T-cell (primary cell): ENCODE measurements at regions not wholly inside any gene's neighbourhood (a gene's known extent, or its start where the extent isn't known, plus 50 kb on each side); places are given as distances from the start of the nearest gene placed in this dataset.

Experiments
- ATAC-seq, 4 experiments: fragments of 200-7000 bp in 3 of 4; fragments of 150-1000 bp in 1 of 4; cut with Tn5 transposase; replicated peaks in 1 of 4; 1 replicate in 3 of 4; 2 replicates in 1 of 4; pipeline ENCODE4 v1.10.0; 2021; ENCODE audit warnings: moderate library complexity in 3 of 4, mild to moderate bottlenecking in 2 of 4, moderate number of reproducible peaks in 1 of 4
- CTCF ChIA-PET, 2 donors: fragments of 300-600 bp; sonication (Branson Sonifier 250); formaldehyde crosslinking; loops; one replicate each; lab custom pipeline; 2022; ENCODE audit warnings: antibody characterized with exemption in 2 of 2; lab: Charles Lee
- POLR2A ChIA-PET, 2 donors: fragments of 300-600 bp; sonication (Branson Sonifier 250); formaldehyde crosslinking; loops; one replicate each; lab custom pipeline; 2022; ENCODE audit warnings: antibody characterized with exemption in 2 of 2; lab: Charles Lee
- DNase-seq, 35 experiments: peaks; one replicate each; pipeline versions ENCODE4 v3.0.0 to v3.0.0-alpha.2; 2013 to 2023
- H3K27ac ChIP-seq: one replicate; pipeline ENCODE4 v1.5.1; 2013; ENCODE audit warnings: low read length
- H3K27me3 ChIP-seq, 2 experiments: replicated peaks in 1 of 2; 1 replicate in 1 of 2; 2 replicates in 1 of 2; pipeline versions ENCODE4 v1.6.1 to v1.7.0; 2013; ENCODE audit warnings: low read length in 1 of 2, mixed read lengths in 1 of 2; ENCODE audit not compliant: control insufficient read depth in 2 of 2, insufficient read depth in 2 of 2; ENCODE audit errors: extremely low read depth in 1 of 2
- H3K36me3 ChIP-seq, 2 donors: 1 replicate in 1 of 2; 2 replicates in 1 of 2; pipeline versions ENCODE4 v1.6.1 to v1.7.0; 2013; ENCODE audit warnings: low read length in 1 of 2; ENCODE audit not compliant: control insufficient read depth in 2 of 2, insufficient read depth in 1 of 2; ENCODE audit errors: extremely low read depth in 1 of 2
- H3K4me1 ChIP-seq, 2 experiments: 1 replicate in 1 of 2; 2 replicates in 1 of 2; pipeline versions ENCODE4 v1.6.1 to v1.7.0; 2013; ENCODE audit warnings: low read length in 2 of 2, mixed read lengths in 1 of 2; ENCODE audit not compliant: insufficient read depth in 2 of 2, control insufficient read depth in 1 of 2; ENCODE audit errors: extremely low read depth in 1 of 2
- H3K4me3 ChIP-seq, 2 donors: 1 replicate in 1 of 2; 2 replicates in 1 of 2; pipeline versions ENCODE4 v1.5.1 to v1.7.0; 2013; ENCODE audit warnings: mild to moderate bottlenecking in 2 of 2, low read length in 1 of 2, moderate library complexity in 1 of 2; ENCODE audit not compliant: control insufficient read depth in 1 of 2; ENCODE audit errors: extremely low read depth in 1 of 2
- H3K9me3 ChIP-seq: 2 replicates; pipeline ENCODE4 v1.7.0; 2013
- H3K27ac Mint-ChIP-seq, 2 donors: one replicate each; pipeline ENCODE4 v1.8.0; 2020 to 2021; ENCODE audit warnings: mild to moderate bottlenecking in 2 of 2, mixed read lengths in 2 of 2
- H3K27me3 Mint-ChIP-seq, 2 donors: one replicate each; pipeline ENCODE4 v1.8.0; 2021 to 2022; ENCODE audit warnings: mixed read lengths in 2 of 2
- H3K36me3 Mint-ChIP-seq: one replicate; pipeline ENCODE4 v1.8.0; 2021; ENCODE audit warnings: mixed read lengths
- H3K4me1 Mint-ChIP-seq, 3 donors: one replicate each; pipeline ENCODE4 v1.8.0; 2020 to 2022; ENCODE audit warnings: mixed read lengths in 3 of 3, mild to moderate bottlenecking in 1 of 3
- H3K4me3 Mint-ChIP-seq, 3 donors: one replicate each; pipeline ENCODE4 v1.8.0; 2020 to 2022; ENCODE audit warnings: mild to moderate bottlenecking in 3 of 3, mixed read lengths in 3 of 3, moderate library complexity in 3 of 3
- H3K9me3 Mint-ChIP-seq, 3 donors: one replicate each; pipeline ENCODE4 v1.8.0; 2020 to 2022; ENCODE audit warnings: mixed read lengths in 3 of 3
- WGBS: methylation state at CpG from one replicate; pipeline ENCODE4 v1.1.5; 2013; ENCODE audit warnings: missing lambda C conversion rate; ENCODE audit not compliant: insufficient coverage; 5-methylcytosine and 5-hydroxymethylcytosine counted together

DNA sequence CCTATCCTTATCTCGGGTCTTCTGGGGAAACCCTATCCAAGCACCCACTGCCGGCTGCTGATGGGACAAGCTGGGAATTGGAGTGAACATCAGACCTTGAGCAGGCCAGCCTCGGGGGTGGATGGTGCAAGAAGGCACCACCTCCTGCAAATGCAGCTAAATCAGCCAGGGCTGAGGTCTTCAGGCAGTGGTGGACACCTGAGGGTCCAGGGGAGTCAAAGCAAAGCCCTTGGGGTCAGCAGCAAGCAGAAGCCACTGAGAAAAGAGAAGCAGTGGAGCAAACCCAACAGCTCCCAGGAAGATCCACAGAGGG lies 55.4 kb upstream of the ENPP7 start:
- ChIA-PET CTCF (interaction anchor here in 1 of 2 donors (0.5 kb wide), 1 partner anchor 374 kb away, joined by 5 read pairs; no protein-coding TSS in a partner anchor), POLR2A (no interaction called here)
- Mint-ChIP-seq H3K4me3 (no peak overlapping the region), H3K4me1 (no peaks in the 10 kb centered on the region), H3K36me3 (peaks cover 3% of the 10 kb centered on the region), H3K27me3 (peaks cover 45 to 57% of the 10 kb centered on the region in 2 donors), H3K9me3 (peaks cover 7 to 17% (median 14%) of the 10 kb centered on the region in 3 donors), H3K27ac (no peak overlapping the region)
- DNase-seq, result no peak
- H3K4me3 ChIP-seq, result no peak overlapping the region
- no peak for ATAC-seq
- H3K36me3 ChIP-seq, result no peaks in the 10 kb centered on the region
- H3K9me3 ChIP-seq, result no peaks in the 10 kb centered on the region
- no peak overlapping the region for H3K27ac ChIP-seq
- no peaks in the 10 kb centered on the region for H3K4me1 ChIP-seq
- H3K27me3 ChIP-seq, result peaks cover 0 to 54% of the 10 kb centered on the region in 2 experiments
- 78% methylated on average over 2 of the region's 3 CpGs for WGBS

DNA sequence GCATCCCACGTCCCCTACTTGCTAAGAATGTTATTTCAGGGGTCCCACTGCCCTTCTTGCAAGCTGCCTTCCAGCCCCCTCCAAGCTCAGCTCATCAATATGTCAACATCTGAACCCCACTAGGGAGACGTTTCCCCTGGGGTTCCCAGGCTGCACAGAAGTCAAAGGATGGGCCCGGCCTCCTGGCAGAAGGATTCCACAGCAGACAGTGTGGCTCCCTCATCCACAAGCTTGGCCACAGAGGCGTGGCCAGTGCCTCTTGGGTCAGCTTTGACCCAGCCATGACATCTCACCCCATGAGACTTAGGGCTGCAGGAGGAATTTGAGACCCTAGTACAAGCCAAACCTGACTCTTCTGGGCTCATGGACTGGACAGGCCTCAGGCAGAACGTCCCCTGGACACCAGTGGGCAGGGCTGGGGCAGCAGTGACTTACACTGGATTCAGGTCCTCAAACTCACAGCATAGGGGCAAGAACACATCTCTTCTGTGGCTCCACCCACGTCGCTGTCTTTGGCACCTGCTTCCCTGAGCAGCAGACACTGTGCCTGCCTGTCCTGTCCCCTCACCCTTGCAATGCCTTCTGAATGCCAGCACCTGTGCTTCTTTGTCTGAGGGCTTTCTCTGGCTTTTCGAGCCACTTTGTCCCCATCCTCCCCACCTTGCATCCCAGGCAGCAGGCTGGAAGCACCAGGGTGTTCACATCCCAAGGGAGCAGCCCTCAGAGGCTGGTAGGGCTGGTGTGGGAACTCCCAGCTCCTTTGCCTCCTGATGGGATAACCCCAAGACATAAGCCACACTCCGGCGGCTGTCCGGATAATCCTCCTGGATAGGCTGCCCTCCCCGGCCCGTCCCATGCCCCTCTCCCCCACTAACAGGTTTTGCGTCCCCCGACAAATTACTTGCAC lies 56.0 kb upstream of the ENPP7 start:
- no peak overlapping the region for H3K27ac Mint-ChIP-seq
- ATAC-seq, result no peak
- 74% methylated on average over 11 of the region's 15 CpGs for WGBS

DNA sequence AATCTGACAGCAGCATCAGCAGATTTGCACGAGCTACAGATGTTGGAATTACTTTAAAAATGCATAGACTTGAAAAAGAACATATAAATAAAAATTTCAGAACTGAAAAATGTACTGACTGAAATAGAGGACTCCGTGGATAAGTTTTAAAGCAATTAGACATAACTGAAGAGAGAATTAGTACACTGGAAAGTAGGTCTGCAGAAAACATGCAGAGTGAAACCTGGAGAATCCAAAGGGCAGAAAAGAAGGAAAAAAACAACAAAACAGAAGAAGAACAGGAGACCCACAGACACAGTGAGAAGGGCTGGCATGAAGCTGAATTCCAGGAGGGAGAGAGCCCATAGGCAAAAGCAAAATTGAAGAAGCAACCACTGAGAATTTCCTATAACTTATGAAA lies 57.2 kb upstream of the ENPP7 start:
- no peak overlapping the region for H3K27ac ChIP-seq
- Mint-ChIP-seq H3K27me3 (peaks cover 46 to 66% of the 10 kb centered on the region in 2 donors), H3K9me3 (peaks cover 7 to 17% (median 14%) of the 10 kb centered on the region in 3 donors), H3K36me3 (peaks cover 3% of the 10 kb centered on the region), H3K4me1 (no peaks in the 10 kb centered on the region), H3K27ac (no peak overlapping the region), H3K4me3 (no peak overlapping the region)
- CTCF ChIA-PET, result no interaction called here
- H3K4me3 ChIP-seq, result no peak overlapping the region
- POLR2A ChIA-PET, result no interaction called here
- peaks cover 0 to 62% of the 10 kb centered on the region in 2 experiments for H3K27me3 ChIP-seq
- DNase-seq (no peak), ATAC-seq (no peak)
- H3K36me3 ChIP-seq, result no peaks in the 10 kb centered on the region
- no peaks in the 10 kb centered on the region for H3K9me3 ChIP-seq
- 20% methylated on average over 1 of the region's 2 CpGs for WGBS
- H3K4me1 ChIP-seq, result no peaks in the 10 kb centered on the region

More for the DNA sequence above, 56.0 kb upstream of the ENPP7 start:
- H3K4me3 ChIP-seq, result no peak overlapping the region
- peaks cover 0 to 54% of the 10 kb centered on the region in 2 experiments for H3K27me3 ChIP-seq
- no peaks in the 10 kb centered on the region for H3K4me1 ChIP-seq
- Mint-ChIP-seq H3K36me3 (peaks cover 3% of the 10 kb centered on the region), H3K9me3 (peaks cover 7 to 17% (median 14%) of the 10 kb centered on the region in 3 donors), H3K4me3 (no peak overlapping the region), H3K4me1 (no peaks in the 10 kb centered on the region), H3K27me3 (peaks cover 42 to 56% of the 10 kb centered on the region in 2 donors)
- ChIA-PET POLR2A (no interaction called here), CTCF (no interaction called here)
- H3K36me3 ChIP-seq, result no peaks in the 10 kb centered on the region
- no peak overlapping the region for H3K27ac ChIP-seq
- H3K9me3 ChIP-seq, result no peaks in the 10 kb centered on the region
- DNase-seq, result no peak

DNA sequence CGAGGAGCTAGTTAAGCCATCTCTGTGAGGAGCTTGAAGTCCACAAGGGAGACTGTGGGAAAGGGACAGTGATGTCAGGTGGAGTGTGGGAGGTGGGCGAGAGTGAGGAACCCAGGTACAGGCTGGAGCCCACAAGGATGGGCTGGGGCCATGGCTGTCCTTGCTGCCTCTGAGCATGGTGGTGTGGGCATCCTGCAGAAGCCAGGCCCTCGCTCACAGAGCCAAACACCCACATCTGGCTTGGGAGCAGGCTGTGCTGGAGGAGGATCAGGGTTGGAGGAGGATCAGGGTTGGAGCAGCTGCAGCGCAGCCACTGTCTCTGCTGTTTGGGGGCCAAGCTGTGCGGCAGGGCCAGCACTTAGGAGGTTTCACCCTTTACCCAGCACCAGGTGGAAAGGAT lies 58.2 kb upstream of the ENPP7 start:
- no peaks in the 10 kb centered on the region for H3K36me3 ChIP-seq
- Mint-ChIP-seq H3K27ac (no peak overlapping the region), H3K9me3 (peaks cover 7 to 17% (median 14%) of the 10 kb centered on the region in 3 donors), H3K4me1 (no peaks in the 10 kb centered on the region), H3K4me3 (no peak overlapping the region), H3K36me3 (peaks cover 3% of the 10 kb centered on the region), H3K27me3 (peaks cover 50 to 75% of the 10 kb centered on the region in 2 donors)
- ChIA-PET CTCF (no interaction called here), POLR2A (no interaction called here)
- no peak overlapping the region for H3K4me3 ChIP-seq
- ATAC-seq (no peak), DNase-seq (no peak)
- no peaks in the 10 kb centered on the region for H3K9me3 ChIP-seq
- peaks cover 0 to 69% of the 10 kb centered on the region in 2 experiments for H3K27me3 ChIP-seq
- WGBS, result 89% methylated on average over 4 of the region's 5 CpGs
- H3K27ac ChIP-seq, result no peak overlapping the region
- H3K4me1 ChIP-seq, result no peaks in the 10 kb centered on the region

DNA sequence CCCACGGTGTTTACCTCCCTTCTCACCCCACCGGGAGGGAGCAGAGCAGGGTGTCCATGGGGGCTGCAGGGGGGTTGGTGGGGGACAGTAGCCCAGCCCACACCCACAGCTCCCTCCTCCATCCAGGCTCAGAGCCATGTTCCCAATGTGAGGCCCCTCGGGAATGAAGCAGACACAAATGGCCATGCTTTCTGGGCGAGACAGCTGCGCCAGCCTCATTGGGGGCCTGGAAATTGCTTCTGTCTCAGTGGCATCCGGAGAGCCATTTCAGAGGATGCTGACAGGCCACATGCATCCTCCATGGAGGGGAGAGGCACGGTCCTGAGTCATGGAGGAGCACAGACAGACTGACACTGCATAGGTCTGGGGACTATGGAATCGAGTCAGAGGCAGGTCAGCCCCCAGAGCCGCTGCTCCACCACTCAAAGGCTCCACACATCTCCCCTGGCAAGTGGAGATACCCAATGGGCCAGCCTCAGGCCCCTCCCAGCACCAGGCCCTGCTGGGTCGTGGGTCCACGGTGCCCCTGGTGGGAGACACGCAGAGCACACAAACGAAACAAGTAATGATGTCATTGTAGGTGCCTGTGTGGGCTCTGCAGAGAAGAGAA lies 59.6 kb upstream of the ENPP7 start:
- H3K36me3 Mint-ChIP-seq, result peaks cover 3% of the 10 kb centered on the region
- CTCF ChIA-PET, result no interaction called here

DNA sequence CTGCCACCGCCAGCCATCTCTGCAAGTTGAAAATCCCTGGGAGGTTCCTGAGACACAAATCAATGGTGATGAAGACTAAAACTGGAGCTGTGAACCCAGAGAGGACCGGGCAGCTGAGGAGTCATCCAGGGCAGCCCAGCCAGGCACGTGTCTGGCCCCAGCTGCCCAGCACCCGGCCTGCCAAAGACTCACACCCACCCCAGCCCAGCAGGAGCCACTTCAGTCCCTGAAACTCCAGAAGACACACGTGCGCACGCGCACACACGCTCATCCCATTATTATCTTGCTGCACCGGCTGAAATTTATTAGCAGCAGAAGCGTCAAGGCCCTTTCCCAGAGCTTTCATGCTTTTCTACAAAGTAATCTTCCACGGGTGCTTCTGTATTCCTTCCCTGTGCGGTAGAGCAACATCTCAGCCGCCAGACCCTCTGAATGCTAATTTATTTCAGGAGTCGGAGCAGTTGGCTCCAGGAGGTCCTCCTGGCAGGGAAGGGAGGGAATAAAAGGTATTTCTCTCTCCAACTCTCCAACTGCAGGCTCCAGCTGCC lies 59.8 kb upstream of the RBFOX3 start:
- H3K9me3 Mint-ChIP-seq, result peaks cover 7 to 17% (median 14%) of the 10 kb centered on the region in 3 donors
- H3K27ac Mint-ChIP-seq, result no peak overlapping the region
- CTCF ChIA-PET, result no interaction called here
- peaks cover 51 to 78% of the 10 kb centered on the region in 2 donors for H3K27me3 Mint-ChIP-seq
- peaks cover 3% of the 10 kb centered on the region for H3K36me3 Mint-ChIP-seq
- H3K4me3 Mint-ChIP-seq, result no peak overlapping the region
- H3K4me1 Mint-ChIP-seq, result no peaks in the 10 kb centered on the region
- Histone ChIP-seq H3K27me3 (peaks cover 0 to 78% of the 10 kb centered on the region in 2 experiments), H3K4me1 (no peaks in the 10 kb centered on the region), H3K9me3 (no peaks in the 10 kb centered on the region), H3K36me3 (no peaks in the 10 kb centered on the region), H3K27ac (no peak overlapping the region), H3K4me3 (no peak overlapping the region)
- ATAC-seq, result no peak
- 74% methylated on average over 10 of the region's 15 CpGs for WGBS
- POLR2A ChIA-PET, result no interaction called here
- no peak for DNase-seq

More for the DNA sequence above, 59.6 kb upstream of the ENPP7 start:
- Mint-ChIP-seq H3K27ac (no peak overlapping the region), H3K9me3 (peaks cover 7 to 17% (median 14%) of the 10 kb centered on the region in 3 donors), H3K4me3 (no peak overlapping the region), H3K4me1 (no peaks in the 10 kb centered on the region), H3K27me3 (peaks cover 51 to 81% of the 10 kb centered on the region in 2 donors)
- H3K27ac ChIP-seq, result no peak overlapping the region
- ATAC-seq, result no peak
- H3K4me1 ChIP-seq, result no peaks in the 10 kb centered on the region
- WGBS, result 52% methylated on average over 8 of the region's 13 CpGs
- POLR2A ChIA-PET, result no interaction called here
- no peaks in the 10 kb centered on the region for H3K9me3 ChIP-seq
- H3K36me3 ChIP-seq, result no peaks in the 10 kb centered on the region
- H3K4me3 ChIP-seq, result no peak overlapping the region
- peaks cover 0 to 77% of the 10 kb centered on the region in 2 experiments for H3K27me3 ChIP-seq
- DNase-seq, result no peak
